Neuronal stem cell (in vitro differentiated cells): ENCODE measurements at regions not wholly inside any gene's neighbourhood (a gene's known extent, or its start where the extent isn't known, plus 50 kb on each side); places are given as distances from the start of the nearest gene placed in this dataset.
A peak's percentile ranks its signal among the peaks of the same experiment; 100 is the strongest.

Source experiments
- DNase-seq: peaks from one replicate; pipeline ENCODE4 v3.0.0-alpha.2; 2013; ENCODE audit warnings: low spot score
- H2AFZ ChIP-seq: one replicate; pipeline ENCODE4 v1.6.1; 2013; ENCODE audit warnings: mild to moderate bottlenecking, low read length, inconsistent platforms
- H2AK5ac ChIP-seq: 2 replicates; pipeline ENCODE4 v1.6.1; 2013; ENCODE audit warnings: low read depth, mild to moderate bottlenecking, inconsistent platforms, low read length, moderate library complexity, mixed read lengths
- H2BK120ac ChIP-seq: 2 replicates; pipeline ENCODE4 v1.6.1; 2013; ENCODE audit warnings: low read depth, mild to moderate bottlenecking, inconsistent platforms, low read length, moderate library complexity, mixed read lengths
- H2BK12ac ChIP-seq: one replicate; pipeline ENCODE4 v1.6.1; 2013; ENCODE audit warnings: low read length, inconsistent platforms
- H2BK15ac ChIP-seq: 2 replicates; pipeline ENCODE4 v1.6.1; 2013; ENCODE audit warnings: mild to moderate bottlenecking, low read length, inconsistent platforms, mixed read lengths
- H2BK5ac ChIP-seq: one replicate; pipeline ENCODE4 v1.6.1; 2013; ENCODE audit warnings: inconsistent platforms, mild to moderate bottlenecking, low read length, moderate library complexity
- H3K14ac ChIP-seq: one replicate; pipeline ENCODE4 v1.6.1; 2013; ENCODE audit warnings: low read length, inconsistent platforms
- H3K18ac ChIP-seq: 2 replicates; pipeline ENCODE4 v1.6.1; 2013; ENCODE audit warnings: low read length, inconsistent platforms
- H3K23ac ChIP-seq: 2 replicates; pipeline ENCODE4 v1.6.1; 2013; ENCODE audit warnings: low read depth, mild to moderate bottlenecking, mixed read lengths, low read length, inconsistent platforms; ENCODE audit not compliant: poor library complexity
- H3K27ac ChIP-seq: replicated peaks from 3 replicates; pipeline ENCODE4 v1.5.1; 2013; ENCODE audit warnings: low read length, inconsistent platforms
- H3K27me3 ChIP-seq, 3 experiments: 2 replicates each; pipeline ENCODE4 v1.6.1; 2013; ENCODE audit warnings: low read length in 3 of 3, mild to moderate bottlenecking in 2 of 3, inconsistent platforms in 1 of 3, low read depth in 1 of 3, mixed read lengths in 1 of 3, moderate library complexity in 1 of 3; ENCODE audit not compliant: control insufficient read depth in 3 of 3, insufficient read depth in 3 of 3
- H3K36me3 ChIP-seq, 2 donors: replicated peaks in 1 of 2; 2 replicates each; pipeline ENCODE4 v1.6.1; 2013; ENCODE audit warnings: low read length in 2 of 2; ENCODE audit not compliant: control insufficient read depth in 2 of 2, insufficient read depth in 2 of 2
- H3K4ac ChIP-seq: 2 replicates; pipeline ENCODE4 v1.6.1; 2013; ENCODE audit warnings: inconsistent platforms, mild to moderate bottlenecking, low read length, moderate library complexity
- H3K4me1 ChIP-seq, 2 donors: 1 replicate in 1 of 2; 2 replicates in 1 of 2; pipeline ENCODE4 v1.6.1; 2013; ENCODE audit warnings: low read length in 2 of 2, low read depth in 1 of 2; ENCODE audit not compliant: control insufficient read depth in 2 of 2, insufficient read depth in 1 of 2
- H3K4me2 ChIP-seq: one replicate; pipeline ENCODE4 v1.6.1; 2013; ENCODE audit warnings: mild to moderate bottlenecking, low read length, inconsistent platforms; ENCODE audit not compliant: insufficient read depth, poor library complexity, severe bottlenecking
- H3K4me3 ChIP-seq, 2 donors: 2 replicates each; pipeline ENCODE4 v1.5.1; 2013; ENCODE audit warnings: low read length in 2 of 2, mild to moderate bottlenecking in 2 of 2, inconsistent platforms in 1 of 2, moderate library complexity in 1 of 2
- H3K79me1 ChIP-seq: one replicate; pipeline ENCODE4 v1.6.1; 2013; ENCODE audit warnings: low read depth, mild to moderate bottlenecking, inconsistent platforms, low read length, moderate library complexity
- H3K9ac ChIP-seq: one replicate; pipeline ENCODE4 v1.6.1; 2013; ENCODE audit warnings: mild to moderate bottlenecking, low read depth, low read length, inconsistent platforms; ENCODE audit not compliant: poor library complexity
- H3K9me3 ChIP-seq, 2 donors: replicated peaks in 1 of 2; 2 replicates each; pipeline versions ENCODE3 to v1.6.1; 2013; ENCODE audit warnings: low read length in 2 of 2, mild to moderate bottlenecking in 2 of 2, inconsistent platforms in 1 of 2, low read depth in 1 of 2, mixed read lengths in 1 of 2, moderate library complexity in 1 of 2; ENCODE audit not compliant: control insufficient read depth in 2 of 2, insufficient read depth in 1 of 2
- H4K8ac ChIP-seq: one replicate; pipeline ENCODE4 v1.6.1; 2013; ENCODE audit warnings: low read depth, mild to moderate bottlenecking, inconsistent platforms, low read length, moderate library complexity
- H4K91ac ChIP-seq: one replicate; pipeline ENCODE4 v1.6.1; 2013; ENCODE audit warnings: low read length, low read depth, mild to moderate bottlenecking, inconsistent platforms; ENCODE audit not compliant: poor library complexity
- WGBS, 2 donors: extraction: QIAGEN DNeasy Blood & Tissue Kit; methylation state at CpG; one replicate each; pipeline ENCODE4 v1.1.7; 2013; ENCODE audit warnings: missing lambda C conversion rate in 2 of 2, mixed read lengths in 1 of 2; ENCODE audit not compliant: insufficient read length in 2 of 2, insufficient replicate concordance in 1 of 2; ENCODE audit errors: extremely low coverage in 2 of 2; 5-methylcytosine and 5-hydroxymethylcytosine counted together

DNA sequence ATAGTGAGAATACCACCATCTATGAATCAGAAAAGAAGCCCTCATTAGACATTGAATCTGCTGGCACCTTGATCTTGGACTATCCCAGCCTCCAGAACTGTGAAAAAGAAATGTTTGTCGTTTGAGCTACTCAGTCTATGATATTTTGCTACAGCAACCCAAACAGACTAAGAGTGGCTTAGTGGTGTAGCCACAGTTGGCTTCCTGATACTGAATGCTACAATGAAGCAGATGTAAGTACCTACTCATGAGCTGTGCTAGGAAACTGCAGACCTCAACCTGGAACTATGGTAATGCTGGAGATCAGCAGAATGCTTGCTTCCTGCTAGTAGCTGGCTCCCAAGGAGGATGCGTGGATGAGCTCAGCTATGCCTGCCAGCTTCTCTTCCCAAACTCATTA, 268.6 kb upstream of the CRY1 start:
- H3K36me3 ChIP-seq = peaks cover 0 to 3% of the 10 kb centered on the region in 2 donors
- H2BK120ac ChIP-seq = no peak overlapping the region
- H2AK5ac ChIP-seq = peak overlapping the region; percentile 31
- H3K9ac ChIP-seq = no peak overlapping the region
- H2BK15ac ChIP-seq = no peak overlapping the region
- DNase-seq = no peak
- no peaks in the 10 kb centered on the region for H3K27me3 ChIP-seq
- no peak overlapping the region for H3K14ac ChIP-seq
- H3K23ac ChIP-seq = no peak overlapping the region
- no peak overlapping the region for H3K27ac ChIP-seq
- H3K4me1 ChIP-seq = peaks cover 10 to 14% of the 10 kb centered on the region in 2 donors
- peak overlapping the region; percentile 15 for H3K18ac ChIP-seq
- no CpG with 5 or more reads among the region's 2 CpGs for WGBS, 2 donors
- no peak overlapping the region for H3K4ac ChIP-seq
- H2BK12ac ChIP-seq = no peak overlapping the region
- H3K4me3 ChIP-seq = no peak overlapping the region
- H2BK5ac ChIP-seq = no peak overlapping the region
- H3K9me3 ChIP-seq = no peaks in the 10 kb centered on the region
- no peak overlapping the region for H4K91ac ChIP-seq
- H3K79me1 ChIP-seq = no peaks in the 10 kb centered on the region
- no peak overlapping the region for H3K4me2 ChIP-seq
- H4K8ac ChIP-seq = no peak overlapping the region
- no peak overlapping the region for H2AFZ ChIP-seq

DNA sequence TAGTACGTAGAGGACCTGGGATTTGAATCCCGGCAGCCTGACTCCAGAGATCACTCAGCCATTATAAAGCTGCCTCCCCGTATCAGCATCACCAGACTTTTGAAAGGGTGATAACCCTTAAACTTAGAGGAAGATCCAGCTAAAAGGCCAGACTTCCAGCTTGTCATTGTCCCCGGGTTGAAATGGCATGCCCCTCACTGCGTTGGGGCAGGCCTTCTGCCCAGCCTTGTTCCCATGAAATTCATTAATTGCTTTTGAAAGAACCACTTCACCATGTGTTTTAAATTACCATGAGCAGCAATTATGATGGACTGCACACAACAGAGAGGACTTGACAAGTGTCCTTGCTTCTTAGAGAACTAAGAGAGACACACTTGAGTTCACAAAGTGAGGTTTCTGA, 269.6 kb upstream of the CRY1 start:
- Histone ChIP-seq H2BK5ac (no peak overlapping the region), H3K9ac (no peak overlapping the region), H3K14ac (no peak overlapping the region), H3K36me3 (peaks cover 0 to 3% of the 10 kb centered on the region in 2 donors), H3K27me3 (no peaks in the 10 kb centered on the region), H3K27ac (no peak overlapping the region), H3K9me3 (no peaks in the 10 kb centered on the region), H2AK5ac (no peak overlapping the region), H2BK12ac (no peak overlapping the region), H4K8ac (no peak overlapping the region), H3K4me1 (peaks cover 10 to 14% of the 10 kb centered on the region in 2 donors), H3K79me1 (no peaks in the 10 kb centered on the region), H3K18ac (no peak overlapping the region), H3K4me2 (no peak overlapping the region), H4K91ac (no peak overlapping the region), H2BK120ac (no peak overlapping the region), H2AFZ (no peak overlapping the region), H2BK15ac (no peak overlapping the region), H3K4me3 (no peak overlapping the region), H3K4ac (no peak overlapping the region), H3K23ac (no peak overlapping the region)
- DNase-seq = peak; percentile 36
- no CpG with 5 or more reads among the region's 5 CpGs for WGBS, 2 donors

DNA sequence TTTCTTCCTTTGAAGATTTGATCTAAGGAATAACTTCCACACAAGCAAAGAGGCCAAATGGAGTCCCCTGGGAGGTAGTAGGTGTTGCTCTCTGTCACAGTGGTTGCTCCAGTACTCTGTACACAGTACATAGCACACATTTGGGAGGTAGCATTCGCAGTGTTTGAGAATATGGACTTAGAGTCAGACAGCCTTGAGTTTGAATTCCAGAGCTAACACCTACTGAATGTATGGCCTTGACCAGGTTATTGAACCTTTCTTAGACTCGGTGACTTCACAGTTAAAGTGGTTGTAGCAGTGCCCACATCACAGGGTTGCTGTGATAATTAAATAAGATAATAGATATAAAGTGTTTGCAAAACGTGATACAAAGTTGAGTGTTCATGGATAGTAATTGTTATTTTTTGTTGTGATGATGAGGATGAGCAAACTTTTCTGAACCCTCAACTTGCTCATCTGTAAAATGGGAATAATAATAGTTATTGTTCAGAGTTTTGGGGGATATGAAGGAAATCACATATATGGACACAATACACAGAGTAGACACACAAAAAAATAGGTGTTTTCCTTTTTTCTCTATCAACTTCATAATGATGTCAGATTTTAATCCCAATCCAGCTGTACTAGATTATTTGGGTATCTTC, 271.6 kb upstream of the CRY1 start:
- no peak overlapping the region for H3K9ac ChIP-seq
- H2BK15ac ChIP-seq = no peak overlapping the region
- H4K91ac ChIP-seq = no peak overlapping the region
- no peak overlapping the region for H3K27ac ChIP-seq
- no peaks in the 10 kb centered on the region for H3K79me1 ChIP-seq
- no peaks in the 10 kb centered on the region for H3K27me3 ChIP-seq
- WGBS, 2 donors = 100% methylated on average over 1 of the region's 3 CpGs
- no peak overlapping the region for H2AFZ ChIP-seq
- H2BK5ac ChIP-seq = no peak overlapping the region
- H3K18ac ChIP-seq = no peak overlapping the region
- no peak overlapping the region for H2BK12ac ChIP-seq
- H4K8ac ChIP-seq = no peak overlapping the region
- H3K4me2 ChIP-seq = no peak overlapping the region
- no peak overlapping the region for H3K4me3 ChIP-seq
- H3K4ac ChIP-seq = no peak overlapping the region
- DNase-seq = no peak
- H2BK120ac ChIP-seq = no peak overlapping the region
- H3K9me3 ChIP-seq = no peaks in the 10 kb centered on the region
- no peak overlapping the region for H3K14ac ChIP-seq
- peaks cover 0 to 3% of the 10 kb centered on the region in 2 donors for H3K36me3 ChIP-seq
- no peak overlapping the region for H3K23ac ChIP-seq
- H2AK5ac ChIP-seq = no peak overlapping the region
- H3K4me1 ChIP-seq = peaks cover 10 to 14% of the 10 kb centered on the region in 2 donors

DNA sequence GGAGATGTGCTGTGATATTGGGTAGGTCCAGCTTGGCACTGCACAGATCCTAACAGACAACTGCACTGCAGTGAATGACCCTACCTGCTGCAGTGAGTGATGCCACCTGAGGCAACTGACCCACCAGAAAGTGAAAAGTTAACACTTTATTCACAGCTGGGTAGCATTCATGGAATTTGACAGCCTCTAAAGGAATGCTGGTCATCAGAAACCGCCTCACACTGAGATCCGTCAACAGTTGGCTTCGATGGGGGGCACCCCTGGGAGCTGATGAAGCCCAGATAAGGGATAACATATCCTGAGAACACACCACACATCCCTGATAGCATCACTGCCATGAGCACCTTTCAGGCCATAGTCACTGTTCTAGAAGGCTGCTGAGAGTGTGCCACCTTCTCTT, 272.4 kb upstream of the CRY1 start:
- no peaks in the 10 kb centered on the region for H3K9me3 ChIP-seq
- no peak overlapping the region for H2BK15ac ChIP-seq
- H3K18ac ChIP-seq = peak overlapping the region; percentile 32
- H3K14ac ChIP-seq = no peak overlapping the region
- no peak overlapping the region for H2AK5ac ChIP-seq
- WGBS, 2 donors = no CpG with 5 or more reads among the region's 3 CpGs
- no peak overlapping the region for H2AFZ ChIP-seq
- H3K9ac ChIP-seq = no peak overlapping the region
- no peak overlapping the region for H2BK12ac ChIP-seq
- H3K27me3 ChIP-seq = no peaks in the 10 kb centered on the region
- H3K4me3 ChIP-seq = no peak overlapping the region
- H3K36me3 ChIP-seq = peaks cover 0 to 3% of the 10 kb centered on the region in 2 donors
- H3K23ac ChIP-seq = no peak overlapping the region
- no peak overlapping the region for H4K91ac ChIP-seq
- no peak overlapping the region for H2BK120ac ChIP-seq
- no peak overlapping the region for H2BK5ac ChIP-seq
- H3K4me2 ChIP-seq = no peak overlapping the region
- H3K4me1 ChIP-seq = peaks cover 13 to 14% of the 10 kb centered on the region in 2 donors
- H3K27ac ChIP-seq = no peak overlapping the region
- no peak overlapping the region for H4K8ac ChIP-seq
- DNase-seq = no peak
- no peak overlapping the region for H3K4ac ChIP-seq
- no peaks in the 10 kb centered on the region for H3K79me1 ChIP-seq
